ENCODE measurements at regions not wholly inside any gene's neighbourhood (a gene's known extent, or its start where the extent isn't known, plus 50 kb on each side); places are given as distances from the start of the nearest gene placed in this dataset.

GRCh38 chr21:24255591-24255990 is 1351.7 kb downstream of the MRPL39 start:
- H3K9me3 ChIP-seq (ENCODE audit: control insufficient read depth, low read depth, low read length): no peaks in the 10 kb centered on the region
- H3K27me3 ChIP-seq (ENCODE audit: control insufficient read depth, insufficient read depth, low read length): no peaks in the 10 kb centered on the region
- DNase-seq: no peak
- H3K27ac ChIP-seq (ENCODE audit: low read length): no peak overlapping the region
- H3K4me3 ChIP-seq (ENCODE audit: low read length): no peak overlapping the region
- WGBS (ENCODE audit: insufficient coverage, low lambda C conversion rate): 42% methylated on average over 2 of the region's 3 CpGs
- H3K4me1 ChIP-seq (ENCODE audit: control insufficient read depth, insufficient read depth, low read length): no peaks in the 10 kb centered on the region
- no peaks in the 10 kb centered on the region for H3K36me3 ChIP-seq (ENCODE audit: control insufficient read depth, insufficient read depth, low read length)

GRCh38 chr21:24225431-24225830 is 1381.8 kb downstream of the MRPL39 start:
- Histone ChIP-seq H3K27ac (ENCODE audit: low read length) (no peak overlapping the region), H3K9me3 (ENCODE audit: control insufficient read depth, low read depth, low read length) (no peaks in the 10 kb centered on the region), H3K27me3 (ENCODE audit: control insufficient read depth, insufficient read depth, low read length) (no peaks in the 10 kb centered on the region), H3K36me3 (ENCODE audit: control insufficient read depth, insufficient read depth, low read length) (no peaks in the 10 kb centered on the region), H3K4me1 (ENCODE audit: control insufficient read depth, insufficient read depth, low read length) (no peaks in the 10 kb centered on the region), H3K4me3 (ENCODE audit: low read length) (no peak overlapping the region)
- no CpG with 5 or more reads among the region's 1 CpG for WGBS (ENCODE audit: insufficient coverage, low lambda C conversion rate)
- no peak for DNase-seq

- Histone ChIP-seq H3K4me3 (ENCODE audit: low read length) (no peak overlapping the region), H3K36me3 (ENCODE audit: control insufficient read depth, insufficient read depth, low read length) (no peaks in the 10 kb centered on the region), H3K27me3 (ENCODE audit: control insufficient read depth, insufficient read depth, low read length) (no peaks in the 10 kb centered on the region), H3K9me3 (ENCODE audit: control insufficient read depth, low read depth, low read length) (no peaks in the 10 kb centered on the region), H3K27ac (ENCODE audit: low read length) (no peak overlapping the region), H3K4me1 (ENCODE audit: control insufficient read depth, insufficient read depth, low read length) (no peaks in the 10 kb centered on the region)
- no peak for DNase-seq
- WGBS (ENCODE audit: insufficient coverage, low lambda C conversion rate): 80% methylated on average over 1 of the region's 4 CpGs
These were observed 1382.9 kb downstream of the MRPL39 start for GRCh38 chr21:24224422-24224821.

DNA sequence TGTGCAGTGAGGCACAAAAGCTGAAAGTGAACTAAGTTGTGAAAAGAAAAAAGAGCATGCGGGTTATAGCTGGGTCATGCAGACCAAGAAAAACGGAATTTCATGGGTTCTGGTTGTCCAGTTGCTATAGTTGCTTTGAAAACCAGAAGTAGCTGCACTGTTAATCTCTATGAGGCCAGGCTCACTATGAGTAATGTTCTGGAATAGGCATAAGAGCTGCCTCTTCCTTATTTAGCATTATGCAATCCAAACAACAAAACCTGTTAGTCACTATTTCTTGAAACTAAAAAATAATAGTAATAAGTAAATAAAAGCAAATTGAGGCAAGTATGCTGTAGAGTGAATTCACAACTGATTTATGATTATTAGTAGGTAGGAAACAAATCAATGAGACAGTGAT is 1383.7 kb downstream of the MRPL39 start:
- no peak for DNase-seq
- no peaks in the 10 kb centered on the region for H3K4me1 ChIP-seq (ENCODE audit: control insufficient read depth, insufficient read depth, low read length)
- 92% methylated on average over 2 of the region's 2 CpGs for WGBS (ENCODE audit: insufficient coverage, low lambda C conversion rate)
- H3K27me3 ChIP-seq (ENCODE audit: control insufficient read depth, insufficient read depth, low read length): no peaks in the 10 kb centered on the region
- H3K4me3 ChIP-seq (ENCODE audit: low read length): no peak overlapping the region
- no peaks in the 10 kb centered on the region for H3K9me3 ChIP-seq (ENCODE audit: control insufficient read depth, low read depth, low read length)
- H3K27ac ChIP-seq (ENCODE audit: low read length): no peak overlapping the region
- H3K36me3 ChIP-seq (ENCODE audit: control insufficient read depth, insufficient read depth, low read length): no peaks in the 10 kb centered on the region

DNA sequence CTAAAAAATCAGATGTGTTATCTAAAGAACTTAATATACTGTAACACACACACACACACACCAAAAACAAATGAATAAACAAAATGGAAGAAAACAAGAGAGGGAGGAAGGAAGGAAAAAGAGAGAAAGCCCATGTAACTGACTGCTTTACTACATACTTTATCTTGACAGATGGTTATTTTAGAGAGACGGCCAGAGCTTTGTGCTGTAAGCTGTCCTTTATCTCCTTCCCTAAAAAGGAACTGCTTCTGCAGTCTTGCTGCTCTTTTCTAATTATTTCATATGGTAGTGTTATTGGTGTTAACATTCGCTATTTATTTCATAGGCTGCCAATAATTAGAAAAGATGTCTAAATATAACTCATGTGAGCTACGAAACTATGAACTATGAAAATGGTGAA is 1384.6 kb downstream of the MRPL39 start:
- DNase-seq: no peak
- no peaks in the 10 kb centered on the region for H3K36me3 ChIP-seq (ENCODE audit: control insufficient read depth, insufficient read depth, low read length)
- H3K9me3 ChIP-seq (ENCODE audit: control insufficient read depth, low read depth, low read length): no peaks in the 10 kb centered on the region
- 67% methylated on average over 1 of the region's 3 CpGs for WGBS (ENCODE audit: insufficient coverage, low lambda C conversion rate)
- no peaks in the 10 kb centered on the region for H3K27me3 ChIP-seq (ENCODE audit: control insufficient read depth, insufficient read depth, low read length)
- H3K4me1 ChIP-seq (ENCODE audit: control insufficient read depth, insufficient read depth, low read length): no peaks in the 10 kb centered on the region
- no peak overlapping the region for H3K27ac ChIP-seq (ENCODE audit: low read length)
- H3K4me3 ChIP-seq (ENCODE audit: low read length): no peak overlapping the region

GRCh38 chr21:24220446-24220845 is 1386.8 kb downstream of the MRPL39 start:
- H3K36me3 ChIP-seq (ENCODE audit: control insufficient read depth, insufficient read depth, low read length): no peaks in the 10 kb centered on the region
- H3K27ac ChIP-seq (ENCODE audit: low read length): no peak overlapping the region
- no peaks in the 10 kb centered on the region for H3K4me1 ChIP-seq (ENCODE audit: control insufficient read depth, insufficient read depth, low read length)
- no peaks in the 10 kb centered on the region for H3K9me3 ChIP-seq (ENCODE audit: control insufficient read depth, low read depth, low read length)
- H3K4me3 ChIP-seq (ENCODE audit: low read length): no peak overlapping the region
- DNase-seq: no peak
- WGBS (ENCODE audit: insufficient coverage, low lambda C conversion rate): 50% methylated on average over 1 of the region's 2 CpGs
- no peaks in the 10 kb centered on the region for H3K27me3 ChIP-seq (ENCODE audit: control insufficient read depth, insufficient read depth, low read length)

DNA sequence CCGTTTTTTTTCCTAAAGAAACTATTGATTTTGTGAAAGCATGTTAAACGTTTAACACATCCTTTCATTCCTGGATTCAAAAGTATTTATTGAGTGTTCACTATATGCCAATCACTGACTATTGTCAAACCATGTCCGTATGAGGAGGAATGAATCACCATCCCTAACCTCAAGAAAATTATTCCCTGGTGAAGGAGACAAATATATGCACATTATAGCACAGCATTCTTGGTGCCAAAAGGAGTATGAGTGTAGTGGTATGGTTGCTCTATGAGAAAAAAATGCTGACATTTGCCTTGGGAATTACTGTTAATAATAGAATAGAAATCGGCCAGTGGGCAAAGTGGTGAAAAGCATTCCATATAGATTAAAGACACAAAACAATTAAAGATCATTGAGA is 1390.1 kb downstream of the MRPL39 start:
- H3K27ac ChIP-seq (ENCODE audit: low read length): no peak overlapping the region
- H3K9me3 ChIP-seq (ENCODE audit: control insufficient read depth, low read depth, low read length): no peaks in the 10 kb centered on the region
- H3K4me1 ChIP-seq (ENCODE audit: control insufficient read depth, insufficient read depth, low read length): no peaks in the 10 kb centered on the region
- H3K27me3 ChIP-seq (ENCODE audit: control insufficient read depth, insufficient read depth, low read length): no peaks in the 10 kb centered on the region
- no peak overlapping the region for H3K4me3 ChIP-seq (ENCODE audit: low read length)
- H3K36me3 ChIP-seq (ENCODE audit: control insufficient read depth, insufficient read depth, low read length): no peaks in the 10 kb centered on the region
- DNase-seq: no peak
- WGBS (ENCODE audit: insufficient coverage, low lambda C conversion rate): 0% methylated on average over 1 of the region's 4 CpGs

DNA sequence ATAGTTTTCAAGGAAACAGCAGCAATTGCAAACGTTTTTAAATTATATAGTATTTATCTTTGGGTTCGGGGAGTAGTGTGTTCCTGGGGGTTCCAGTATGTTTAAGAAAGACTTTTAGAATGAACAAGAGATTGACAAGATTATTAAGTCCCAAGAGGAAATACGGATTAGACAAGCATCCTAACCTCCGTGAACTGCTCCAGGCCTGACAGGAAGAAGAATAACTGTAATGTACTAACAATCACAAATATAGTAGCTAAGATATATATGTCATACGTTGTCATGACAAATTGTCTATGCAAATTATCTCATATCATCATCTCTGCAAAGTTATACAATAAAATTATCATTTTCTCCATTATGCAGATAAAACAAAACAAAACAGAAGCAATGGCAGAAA is 1397.2 kb downstream of the MRPL39 start:
- Histone ChIP-seq H3K27ac (ENCODE audit: low read length) (no peak overlapping the region), H3K9me3 (ENCODE audit: control insufficient read depth, low read depth, low read length) (peaks cover 8% of the 10 kb centered on the region), H3K4me1 (ENCODE audit: control insufficient read depth, insufficient read depth, low read length) (no peaks in the 10 kb centered on the region), H3K36me3 (ENCODE audit: control insufficient read depth, insufficient read depth, low read length) (no peaks in the 10 kb centered on the region), H3K27me3 (ENCODE audit: control insufficient read depth, insufficient read depth, low read length) (no peaks in the 10 kb centered on the region), H3K4me3 (ENCODE audit: low read length) (no peak overlapping the region)
- DNase-seq: no peak
- WGBS (ENCODE audit: insufficient coverage, low lambda C conversion rate): 100% methylated on average over 1 of the region's 5 CpGs

GRCh38 chr21:24208562-24209260 is 1398.6 kb downstream of the MRPL39 start:
- Histone ChIP-seq H3K4me1 (ENCODE audit: control insufficient read depth, insufficient read depth, low read length) (no peaks in the 10 kb centered on the region), H3K4me3 (ENCODE audit: low read length) (no peak overlapping the region), H3K27me3 (ENCODE audit: control insufficient read depth, insufficient read depth, low read length) (no peaks in the 10 kb centered on the region), H3K9me3 (ENCODE audit: control insufficient read depth, low read depth, low read length) (peaks cover 8% of the 10 kb centered on the region), H3K27ac (ENCODE audit: low read length) (no peak overlapping the region), H3K36me3 (ENCODE audit: control insufficient read depth, insufficient read depth, low read length) (no peaks in the 10 kb centered on the region)
- DNase-seq: no peak
- WGBS (ENCODE audit: insufficient coverage, low lambda C conversion rate): no CpG with 5 or more reads among the region's 54 CpGs

- 41% methylated on average over 2 of the region's 2 CpGs for WGBS (ENCODE audit: insufficient coverage, low lambda C conversion rate)
- Histone ChIP-seq H3K9me3 (ENCODE audit: control insufficient read depth, low read depth, low read length) (peaks cover 8% of the 10 kb centered on the region), H3K27ac (ENCODE audit: low read length) (no peak overlapping the region), H3K4me1 (ENCODE audit: control insufficient read depth, insufficient read depth, low read length) (no peaks in the 10 kb centered on the region), H3K4me3 (ENCODE audit: low read length) (no peak overlapping the region), H3K27me3 (ENCODE audit: control insufficient read depth, insufficient read depth, low read length) (no peaks in the 10 kb centered on the region), H3K36me3 (ENCODE audit: control insufficient read depth, insufficient read depth, low read length) (no peaks in the 10 kb centered on the region)
- DNase-seq: no peak
These were observed 1402.0 kb downstream of the MRPL39 start for GRCh38 chr21:24205319-24205718.

GRCh38 chr21:24204641-24205040 is 1402.6 kb downstream of the MRPL39 start:
- H3K36me3 ChIP-seq (ENCODE audit: control insufficient read depth, insufficient read depth, low read length): no peaks in the 10 kb centered on the region
- no peaks in the 10 kb centered on the region for H3K4me1 ChIP-seq (ENCODE audit: control insufficient read depth, insufficient read depth, low read length)
- H3K27me3 ChIP-seq (ENCODE audit: control insufficient read depth, insufficient read depth, low read length): no peaks in the 10 kb centered on the region
- DNase-seq: no peak
- H3K27ac ChIP-seq (ENCODE audit: low read length): no peak overlapping the region
- no peak overlapping the region for H3K4me3 ChIP-seq (ENCODE audit: low read length)
- 80% methylated on average over 2 of the region's 6 CpGs for WGBS (ENCODE audit: insufficient coverage, low lambda C conversion rate)
- H3K9me3 ChIP-seq (ENCODE audit: control insufficient read depth, low read depth, low read length): peaks cover 8% of the 10 kb centered on the region

Measured in large intestine (tissue), 3 donors.